GM06990 (cell line): ENCODE measurements at regions not wholly inside any gene's neighbourhood (a gene's known extent, or its start where the extent isn't known, plus 50 kb on each side); places are given as distances from the start of the nearest gene placed in this dataset.

Experiments used
- DNase-seq: peaks from one replicate; pipeline ENCODE4 v3.0.0-alpha.2; 2011; ENCODE audit not compliant: insufficient read length; ENCODE audit errors: extremely low read depth
- H3K27me3 ChIP-seq: replicated peaks from 2 replicates; pipeline ENCODE4 v1.6.0; 2011; ENCODE audit warnings: low read length; ENCODE audit not compliant: control insufficient read depth, insufficient read depth
- H3K36me3 ChIP-seq: 2 replicates; pipeline ENCODE4 v1.5.1; 2011; ENCODE audit warnings: low read length; ENCODE audit not compliant: control insufficient read depth, insufficient read depth
- H3K4me3 ChIP-seq: replicated peaks from 2 replicates; pipeline ENCODE4 v1.5.1; 2011; ENCODE audit warnings: low read depth, mild to moderate bottlenecking, control low read depth, low read length
- CTCF ChIP-seq: IDR thresholded peaks from 2 replicates; pipeline ENCODE4 v1.5.1; 2011; ENCODE audit warnings: low read length, control low read depth, mild to moderate bottlenecking, inconsistent platforms; ENCODE audit not compliant: insufficient read depth, poor library complexity, severe bottlenecking

- no peak for TF ChIP-seq CTCF
- H3K36me3 ChIP-seq, result no peaks in the 10 kb centered on the region
- no peak overlapping the region for H3K4me3 ChIP-seq
- no peak for DNase-seq
- no peaks in the 10 kb centered on the region for H3K27me3 ChIP-seq
Observed at GRCh38 chr2:138333121-138333520, 168.4 kb upstream of the SPOPL start.

GRCh38 chr2:138333677-138334076 lies 167.9 kb upstream of the SPOPL start:
- TF ChIP-seq CTCF, result no peak
- H3K27me3 ChIP-seq, result no peaks in the 10 kb centered on the region
- H3K4me3 ChIP-seq, result no peak overlapping the region
- no peaks in the 10 kb centered on the region for H3K36me3 ChIP-seq
- no peak for DNase-seq

- H3K27me3 ChIP-seq, result no peaks in the 10 kb centered on the region
- no peak overlapping the region for H3K4me3 ChIP-seq
- DNase-seq, result no peak
- TF ChIP-seq CTCF, result no peak
- no peaks in the 10 kb centered on the region for H3K36me3 ChIP-seq
Observed at GRCh38 chr2:138334323-138334722, 167.2 kb upstream of the SPOPL start.

GRCh38 chr2:138335036-138335435 lies 166.5 kb upstream of the SPOPL start:
- H3K27me3 ChIP-seq, result no peaks in the 10 kb centered on the region
- no peak overlapping the region for H3K4me3 ChIP-seq
- H3K36me3 ChIP-seq, result no peaks in the 10 kb centered on the region
- DNase-seq, result no peak
- TF ChIP-seq CTCF, result no peak

DNA sequence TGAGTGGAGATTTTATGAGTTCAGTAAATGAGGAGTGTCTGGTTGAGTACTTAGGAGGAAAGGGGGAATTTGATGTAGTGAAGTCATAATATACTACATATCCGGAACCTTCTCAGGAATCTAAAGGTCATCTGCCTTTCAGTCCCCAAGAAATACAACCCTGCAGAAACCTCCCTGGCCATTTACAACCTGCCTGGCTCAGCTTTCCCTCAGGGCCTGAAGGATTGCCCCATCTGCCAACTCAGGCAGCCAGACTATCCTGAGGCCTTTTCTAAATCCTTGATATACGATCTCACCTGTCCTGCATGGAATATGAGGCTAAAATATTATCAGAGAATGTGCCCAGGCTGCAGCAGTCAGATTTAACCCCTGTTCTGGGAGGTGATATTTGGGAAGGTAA lies 165.4 kb upstream of the SPOPL start:
- TF ChIP-seq CTCF, result no peak
- Histone ChIP-seq H3K4me3 (no peak overlapping the region), H3K36me3 (no peaks in the 10 kb centered on the region), H3K27me3 (no peaks in the 10 kb centered on the region)
- DNase-seq, result no peak

DNA sequence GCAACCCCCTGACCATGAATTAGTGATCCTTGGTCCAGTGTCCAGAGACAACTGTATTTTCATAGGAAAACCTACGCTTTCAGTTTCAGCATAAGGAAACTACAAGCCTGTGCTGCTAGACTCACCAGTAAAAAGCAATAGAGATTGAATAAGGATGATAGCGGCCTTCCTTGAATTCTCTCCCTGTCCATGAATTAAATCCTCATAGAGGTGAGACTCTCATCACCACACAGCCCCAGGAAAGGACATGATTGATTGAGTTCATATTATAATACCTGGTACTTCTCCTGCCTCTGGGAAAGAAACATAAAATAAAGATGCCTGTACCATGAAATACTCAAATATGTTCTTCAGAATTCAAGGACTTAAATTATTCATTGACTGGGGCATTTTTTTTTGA lies 146.3 kb upstream of the SPOPL start:
- DNase-seq, result no peak
- no peak overlapping the region for H3K4me3 ChIP-seq
- TF ChIP-seq CTCF, result no peak
- H3K36me3 ChIP-seq, result no peaks in the 10 kb centered on the region
- H3K27me3 ChIP-seq, result no peaks in the 10 kb centered on the region
